Immature natural killer cell (primary cell): ENCODE measurements at regions not wholly inside any gene's neighbourhood (a gene's known extent, or its start where the extent isn't known, plus 50 kb on each side); places are given as distances from the start of the nearest gene placed in this dataset.
"Not testable (repeated sequence)": the region's sequence is repeated elsewhere in the genome, so short reads cannot be mapped to it uniquely, and the experiment has no call there.

Experiments used
- DNase-seq, 3 donors: peaks; one replicate each; pipeline ENCODE4 v3.0.0; 2022; ENCODE audit warnings: mixed read lengths in 1 of 3
- H3K27ac Mint-ChIP-seq, 6 donors: one replicate each; pipeline ENCODE4 v1.8.0; 2020; ENCODE audit warnings: mixed read lengths in 6 of 6, mild to moderate bottlenecking in 5 of 6, inconsistent platforms in 4 of 6, moderate library complexity in 3 of 6
- H3K27me3 Mint-ChIP-seq, 3 donors: one replicate each; pipeline ENCODE4 v1.8.0; 2020 to 2021; ENCODE audit warnings: low read depth in 3 of 3, mild to moderate bottlenecking in 3 of 3, mixed read lengths in 3 of 3, moderate library complexity in 3 of 3, inconsistent platforms in 1 of 3
- H3K36me3 Mint-ChIP-seq, 3 donors: one replicate each; pipeline ENCODE4 v1.8.0; 2020; ENCODE audit warnings: mixed read lengths in 3 of 3, inconsistent platforms in 2 of 3, mild to moderate bottlenecking in 2 of 3
- H3K4me1 Mint-ChIP-seq, 2 donors: one replicate each; pipeline ENCODE4 v1.8.0; 2020; ENCODE audit warnings: inconsistent platforms in 2 of 2, mild to moderate bottlenecking in 2 of 2, mixed read lengths in 2 of 2, moderate library complexity in 1 of 2
- H3K4me3 Mint-ChIP-seq, 5 donors: one replicate each; pipeline ENCODE4 v1.8.0; 2020; ENCODE audit warnings: mild to moderate bottlenecking in 5 of 5, mixed read lengths in 5 of 5, inconsistent platforms in 3 of 5, moderate library complexity in 3 of 5
- H3K9me3 Mint-ChIP-seq, 6 donors: one replicate each; pipeline ENCODE4 v1.8.0; 2020; ENCODE audit warnings: mild to moderate bottlenecking in 6 of 6, mixed read lengths in 6 of 6, inconsistent platforms in 4 of 6, moderate library complexity in 3 of 6

DNA sequence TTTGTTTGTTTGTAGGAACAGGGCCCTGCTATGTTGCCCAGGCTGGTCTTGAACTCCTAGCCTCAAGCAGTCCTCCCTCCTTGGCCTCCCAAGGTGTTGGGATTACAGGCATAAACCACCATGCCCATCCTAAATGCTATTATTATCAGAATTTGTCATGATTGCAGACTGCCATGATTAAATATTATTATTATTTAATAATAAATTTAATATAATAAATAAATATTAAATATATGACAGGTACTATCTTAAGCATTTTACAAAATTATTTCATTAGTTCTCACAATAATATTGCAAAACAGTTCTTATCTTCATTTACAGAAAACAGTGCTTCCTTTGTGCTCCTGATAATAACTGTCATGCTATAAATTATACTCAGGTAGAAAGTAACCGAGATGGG is 133.4 kb upstream of the JADE1 start:
- Mint-ChIP-seq H3K4me1 (no peaks in the 10 kb centered on the region), H3K27ac (no peak overlapping the region)

DNA sequence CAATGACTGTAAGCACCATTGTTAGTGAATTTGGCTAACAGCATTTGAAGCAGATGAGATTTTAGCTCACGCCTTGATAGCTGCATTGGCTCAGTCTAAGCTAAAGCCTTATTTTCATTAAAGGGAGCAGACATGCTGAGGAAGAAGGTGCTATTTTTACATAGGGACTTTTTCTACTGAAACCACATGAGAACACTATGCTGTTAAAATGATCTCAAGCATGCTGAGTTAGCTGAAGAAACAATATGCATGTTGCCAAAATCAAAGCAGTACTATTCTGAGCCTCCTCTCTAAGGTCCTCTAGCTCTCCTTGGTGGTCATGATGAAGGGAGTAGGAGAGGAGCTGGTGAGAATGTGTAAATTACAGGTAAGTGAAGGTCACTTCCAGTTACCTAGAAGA is 134.4 kb upstream of the JADE1 start:
- H3K4me1 Mint-ChIP-seq, result no peaks in the 10 kb centered on the region
- H3K27me3 Mint-ChIP-seq, result peaks cover 0 to 8% (median 4%) of the 10 kb centered on the region in 3 donors
- H3K4me3 Mint-ChIP-seq, result no peak overlapping the region
- H3K9me3 Mint-ChIP-seq, result peaks cover 0 to 2% (median 0%) of the 10 kb centered on the region in 6 donors
- DNase-seq, result no peak
- H3K27ac Mint-ChIP-seq, result no peak overlapping the region
- no peaks in the 10 kb centered on the region for H3K36me3 Mint-ChIP-seq

More for the DNA sequence above, 133.4 kb upstream of the JADE1 start:
- H3K4me3 Mint-ChIP-seq, result no peak overlapping the region
- DNase-seq, result no peak
- H3K27me3 Mint-ChIP-seq, result peaks cover 0 to 8% (median 2%) of the 10 kb centered on the region in 3 donors
- H3K9me3 Mint-ChIP-seq, result peaks cover 0 to 2% (median 0%) of the 10 kb centered on the region in 6 donors
- no peaks in the 10 kb centered on the region for H3K36me3 Mint-ChIP-seq

DNA sequence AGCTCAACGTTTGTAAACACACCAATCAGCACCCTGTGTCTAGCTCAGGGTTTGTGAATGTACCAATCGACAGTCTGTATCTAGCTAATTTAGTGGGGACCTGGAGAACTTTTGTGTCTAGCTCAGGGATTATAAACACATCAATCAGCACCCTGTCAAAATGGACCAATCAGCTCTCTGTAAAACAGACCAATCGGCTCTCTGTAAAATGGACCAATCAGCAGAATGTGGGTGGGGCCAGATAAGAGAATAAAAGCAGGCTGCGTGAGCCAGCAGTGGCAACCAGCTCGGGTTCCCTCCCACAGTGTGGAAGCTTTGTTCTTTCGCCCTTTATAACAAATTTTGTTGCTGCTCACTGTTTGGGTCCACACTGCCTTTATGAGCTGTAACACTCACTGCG is 136.3 kb upstream of the JADE1 start:
- not testable (repeated sequence) for H3K27ac Mint-ChIP-seq, H3K27me3 Mint-ChIP-seq, H3K9me3 Mint-ChIP-seq, DNase-seq, H3K36me3 Mint-ChIP-seq, H3K4me1 Mint-ChIP-seq
- peak overlapping the region in 3 of 5 donors; percentile 46 to 62 (median 58) for H3K4me3 Mint-ChIP-seq

DNA sequence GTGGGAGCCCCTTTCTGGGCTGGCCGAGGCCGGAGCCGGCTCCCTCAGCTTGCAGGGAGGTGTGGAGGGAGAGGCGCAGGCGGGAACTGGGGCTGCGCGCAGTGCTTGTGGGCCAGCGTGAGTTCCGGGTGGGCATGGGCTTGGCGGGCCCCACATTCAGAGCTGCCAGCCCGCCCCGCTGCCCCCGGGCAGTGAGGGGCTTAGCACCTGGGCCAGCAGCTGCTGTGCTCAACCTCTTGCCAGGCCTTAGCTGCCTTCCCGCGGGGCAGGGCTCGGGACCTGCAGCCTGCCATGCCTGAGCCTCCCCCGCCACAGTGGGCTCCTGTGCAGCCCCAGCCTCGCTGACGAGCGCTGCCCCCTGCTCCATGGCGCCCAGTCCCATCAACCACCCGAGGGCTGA is 136.9 kb upstream of the JADE1 start:
- not testable (repeated sequence) for H3K9me3 Mint-ChIP-seq, H3K27me3 Mint-ChIP-seq, H3K36me3 Mint-ChIP-seq, H3K4me1 Mint-ChIP-seq, DNase-seq, H3K4me3 Mint-ChIP-seq, H3K27ac Mint-ChIP-seq

DNA sequence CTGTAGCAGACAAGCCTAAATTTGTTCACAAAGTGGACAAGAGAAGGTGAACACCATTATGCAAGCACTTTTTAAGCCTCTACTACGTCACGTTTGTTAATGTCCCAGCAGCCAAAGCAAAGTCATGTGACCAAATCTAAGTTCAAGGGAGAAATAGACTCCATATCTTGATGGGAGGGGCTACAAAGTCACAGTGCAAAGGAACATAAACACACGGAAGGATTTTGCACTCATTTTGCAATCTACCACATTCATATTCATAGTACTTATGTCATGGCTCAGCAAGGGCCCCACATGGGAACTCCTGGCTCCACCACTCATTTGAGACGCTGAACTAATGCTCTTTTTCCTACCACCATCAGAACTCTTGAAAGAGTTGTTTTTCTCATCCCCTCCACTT is 139.0 kb upstream of the JADE1 start:
- Mint-ChIP-seq H3K27ac (no peak overlapping the region), H3K36me3 (no peaks in the 10 kb centered on the region), H3K4me3 (no peak overlapping the region), H3K27me3 (peaks cover 0 to 6% (median 4%) of the 10 kb centered on the region in 3 donors), H3K4me1 (no peaks in the 10 kb centered on the region), H3K9me3 (peaks cover 0 to 1% (median 0%) of the 10 kb centered on the region in 6 donors)
- no peak for DNase-seq

GRCh38 chr4:128668566-128668965 is 140.9 kb upstream of the JADE1 start:
- no peak overlapping the region for H3K4me3 Mint-ChIP-seq
- no peak for DNase-seq
- no peak overlapping the region for H3K27ac Mint-ChIP-seq
- H3K9me3 Mint-ChIP-seq, result peaks cover 0 to 1% (median 0%) of the 10 kb centered on the region in 6 donors
- H3K36me3 Mint-ChIP-seq, result no peaks in the 10 kb centered on the region
- H3K4me1 Mint-ChIP-seq, result no peaks in the 10 kb centered on the region
- H3K27me3 Mint-ChIP-seq, result peaks cover 0 to 6% (median 4%) of the 10 kb centered on the region in 3 donors

DNA sequence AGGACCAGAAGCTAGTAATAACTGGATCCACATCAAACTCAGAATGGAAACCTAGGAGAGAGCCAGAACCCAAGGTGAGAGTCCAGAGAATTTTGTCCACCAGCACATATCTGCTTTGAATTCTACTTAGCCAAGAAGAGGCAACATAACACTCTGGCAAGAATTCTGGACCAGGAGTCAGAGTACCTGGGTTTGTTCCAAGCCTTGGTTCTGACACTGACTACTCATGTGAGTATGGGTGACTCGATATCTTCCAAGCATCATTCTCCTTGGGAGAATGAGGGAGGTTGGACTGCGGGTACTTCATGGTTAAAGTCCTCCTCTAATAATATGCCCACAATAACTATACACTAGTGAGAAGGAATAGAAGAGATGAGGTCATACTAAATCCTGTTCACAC is 144.0 kb upstream of the JADE1 start:
- H3K27ac Mint-ChIP-seq, result no peak overlapping the region
- H3K4me1 Mint-ChIP-seq, result no peaks in the 10 kb centered on the region
- H3K4me3 Mint-ChIP-seq, result no peak overlapping the region
- H3K27me3 Mint-ChIP-seq, result peaks cover 2 to 6% (median 4%) of the 10 kb centered on the region in 3 donors
- no peak for DNase-seq
- H3K36me3 Mint-ChIP-seq, result no peaks in the 10 kb centered on the region
- H3K9me3 Mint-ChIP-seq, result peaks cover 0 to 1% (median 0%) of the 10 kb centered on the region in 6 donors

DNA sequence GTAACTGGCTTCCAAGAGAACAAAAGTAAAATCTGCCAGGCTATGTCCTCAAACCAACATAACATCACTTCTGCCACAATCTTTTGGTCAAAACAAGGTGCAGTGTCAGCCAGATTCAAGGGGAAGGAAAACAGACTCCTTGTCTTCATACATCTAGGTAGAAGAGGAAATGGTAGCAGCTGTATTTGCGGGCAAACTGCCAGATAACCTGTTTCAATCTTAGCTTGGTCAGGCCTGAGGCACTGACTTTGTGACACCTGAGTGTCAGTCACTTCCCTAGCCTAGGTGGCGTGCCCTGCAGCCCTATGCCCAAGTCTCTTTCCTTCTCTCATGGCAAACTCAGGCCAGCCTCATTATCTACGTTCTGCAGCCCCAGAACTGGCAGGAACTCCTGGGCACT is 146.2 kb upstream of the JADE1 start:
- no peak overlapping the region for H3K4me3 Mint-ChIP-seq
- H3K27ac Mint-ChIP-seq, result no peak overlapping the region

GRCh38 chr4:128661479-128661878 is 148.0 kb upstream of the JADE1 start:
- H3K9me3 Mint-ChIP-seq, result no peaks in the 10 kb centered on the region
- H3K4me3 Mint-ChIP-seq, result no peak overlapping the region
- H3K27me3 Mint-ChIP-seq, result peaks cover 4 to 5% (median 4%) of the 10 kb centered on the region in 3 donors
- no peak overlapping the region for H3K27ac Mint-ChIP-seq
- H3K4me1 Mint-ChIP-seq, result peaks cover 3 to 6% of the 10 kb centered on the region in 2 donors
- H3K36me3 Mint-ChIP-seq, result no peaks in the 10 kb centered on the region
- DNase-seq, result no peak

More for the DNA sequence above, 146.2 kb upstream of the JADE1 start:
- peaks cover 0 to 1% (median 0%) of the 10 kb centered on the region in 6 donors for H3K9me3 Mint-ChIP-seq
- no peaks in the 10 kb centered on the region for H3K4me1 Mint-ChIP-seq
- peaks cover 4% of the 10 kb centered on the region in 3 donors for H3K27me3 Mint-ChIP-seq
- no peaks in the 10 kb centered on the region for H3K36me3 Mint-ChIP-seq
- DNase-seq, result no peak

DNA sequence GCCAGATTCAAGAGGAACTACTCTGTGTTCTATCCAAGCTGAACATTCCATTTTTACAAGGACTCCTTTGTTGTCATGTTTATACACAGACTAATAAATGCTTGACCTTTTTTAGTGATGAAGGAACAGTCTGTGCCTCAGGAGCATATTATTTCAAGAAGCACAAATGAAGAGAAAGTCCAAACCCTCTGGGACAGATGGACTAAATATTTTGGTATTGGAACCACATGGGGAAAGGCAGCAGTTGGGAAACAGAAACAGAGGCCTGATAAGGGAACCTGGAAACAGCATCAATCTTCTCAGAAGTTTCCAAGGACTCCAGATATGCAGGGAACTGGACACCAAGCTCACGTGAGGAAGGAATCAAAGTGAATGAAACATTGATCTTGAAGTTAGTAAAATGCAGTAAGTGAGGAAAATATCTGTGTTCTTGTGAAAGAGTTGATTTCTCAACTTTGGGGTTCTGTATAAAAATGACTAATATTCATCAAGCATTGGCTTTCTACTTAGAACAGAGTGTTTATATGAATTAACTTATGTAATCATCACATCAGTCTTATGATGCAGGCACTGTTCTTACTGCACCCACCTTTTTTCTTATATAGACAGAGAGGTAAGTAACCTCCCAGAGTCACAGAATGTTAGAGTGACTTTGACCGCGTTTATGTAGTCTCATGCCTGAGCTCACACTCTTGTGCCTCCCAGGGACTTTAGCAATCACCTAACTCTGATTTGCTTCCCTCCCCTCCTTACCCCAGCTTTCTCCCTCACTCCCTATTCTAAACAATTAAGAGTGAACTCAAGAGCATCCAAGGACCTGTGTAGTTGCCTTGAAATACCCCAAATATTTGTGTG is 148.9 kb upstream of the JADE1 start:
- peaks cover 3 to 6% of the 10 kb centered on the region in 2 donors for H3K4me1 Mint-ChIP-seq
- peaks cover 2 to 5% (median 3%) of the 10 kb centered on the region in 3 donors for H3K27me3 Mint-ChIP-seq
- H3K4me3 Mint-ChIP-seq, result no peak overlapping the region
- no peaks in the 10 kb centered on the region for H3K9me3 Mint-ChIP-seq
- DNase-seq, result no peak
- H3K27ac Mint-ChIP-seq, result no peak overlapping the region
- no peaks in the 10 kb centered on the region for H3K36me3 Mint-ChIP-seq

- H3K27me3 Mint-ChIP-seq, result peaks cover 0 to 7% (median 5%) of the 10 kb centered on the region in 3 donors
- DNase-seq, result no peak
- H3K36me3 Mint-ChIP-seq, result no peaks in the 10 kb centered on the region
- H3K4me3 Mint-ChIP-seq, result no peak overlapping the region
- H3K9me3 Mint-ChIP-seq, result peaks cover 0 to 11% (median 1%) of the 10 kb centered on the region in 6 donors
- no peak overlapping the region for H3K27ac Mint-ChIP-seq
- H3K4me1 Mint-ChIP-seq, result peaks cover 3 to 6% of the 10 kb centered on the region in 2 donors
Observed at GRCh38 chr4:128658214-128658631, 151.3 kb upstream of the JADE1 start.

GRCh38 chr4:128657638-128658037 is 151.9 kb upstream of the JADE1 start:
- Mint-ChIP-seq H3K27ac (no peak overlapping the region), H3K9me3 (peaks cover 0 to 11% (median 1%) of the 10 kb centered on the region in 6 donors), H3K4me3 (no peak overlapping the region), H3K36me3 (no peaks in the 10 kb centered on the region), H3K27me3 (peaks cover 0 to 7% (median 5%) of the 10 kb centered on the region in 3 donors), H3K4me1 (peaks cover 3 to 6% of the 10 kb centered on the region in 2 donors)
- no peak for DNase-seq

GRCh38 chr4:128654465-128654864 is 155.0 kb upstream of the JADE1 start:
- peaks cover 0 to 11% (median 2%) of the 10 kb centered on the region in 6 donors for H3K9me3 Mint-ChIP-seq
- DNase-seq, result no peak
- peaks cover 6% of the 10 kb centered on the region in 2 donors for H3K4me1 Mint-ChIP-seq
- no peak overlapping the region for H3K4me3 Mint-ChIP-seq
- no peak overlapping the region for H3K27ac Mint-ChIP-seq
- H3K27me3 Mint-ChIP-seq, result peaks cover 0 to 10% (median 3%) of the 10 kb centered on the region in 3 donors
- no peaks in the 10 kb centered on the region for H3K36me3 Mint-ChIP-seq

- Mint-ChIP-seq H3K4me3 (no peak overlapping the region), H3K27ac (no peak overlapping the region), H3K36me3 (no peaks in the 10 kb centered on the region), H3K27me3 (peaks cover 0 to 10% (median 1%) of the 10 kb centered on the region in 3 donors), H3K4me1 (peaks cover 6% of the 10 kb centered on the region in 2 donors), H3K9me3 (peaks cover 0 to 11% (median 2%) of the 10 kb centered on the region in 6 donors)
- DNase-seq, result no peak
Observed at GRCh38 chr4:128653527-128654444, 155.7 kb upstream of the JADE1 start.
